Dermis blood vessel endothelial cell (primary cell): ENCODE measurements at regions not wholly inside any gene's neighbourhood (a gene's known extent, or its start where the extent isn't known, plus 50 kb on each side); places are given as distances from the start of the nearest gene placed in this dataset.
A peak's percentile ranks its signal among the peaks of the same experiment; 100 is the strongest.
"Not testable (repeated sequence)": the region's sequence is repeated elsewhere in the genome, so short reads cannot be mapped to it uniquely, and the experiment has no call there.

Experiments used
- DNase-seq: peaks from one replicate; pipeline ENCODE4 v3.0.0; 2010

DNA sequence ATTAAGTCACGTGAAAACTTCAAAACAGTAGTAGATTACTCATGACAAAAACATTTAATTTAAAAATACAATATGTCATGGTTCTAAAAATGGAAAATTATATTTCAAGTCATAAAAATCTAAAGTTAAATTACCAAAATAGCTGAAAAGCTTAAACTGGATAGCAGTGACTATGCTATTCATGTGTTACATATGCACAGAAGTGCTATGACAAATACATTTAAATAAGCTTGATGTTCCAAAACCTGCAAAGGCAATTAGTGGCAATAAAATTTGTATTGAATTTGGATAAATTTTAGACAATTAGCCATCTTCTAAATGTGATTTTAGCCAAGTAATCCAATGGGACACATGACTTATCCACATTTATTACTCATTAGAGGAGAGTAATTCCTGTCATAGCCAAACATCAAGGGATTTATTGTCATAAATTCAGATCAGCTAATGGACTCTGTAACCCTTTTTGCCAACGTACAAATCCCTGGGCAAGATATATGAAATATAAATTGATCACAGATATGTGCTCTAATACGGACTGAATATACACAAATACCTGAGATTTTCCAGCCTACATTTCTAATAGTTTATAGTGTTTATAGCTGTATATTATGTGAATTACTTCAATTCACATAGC, 419.4 kb downstream of the ISL1 start:
- no peak for DNase-seq

DNA sequence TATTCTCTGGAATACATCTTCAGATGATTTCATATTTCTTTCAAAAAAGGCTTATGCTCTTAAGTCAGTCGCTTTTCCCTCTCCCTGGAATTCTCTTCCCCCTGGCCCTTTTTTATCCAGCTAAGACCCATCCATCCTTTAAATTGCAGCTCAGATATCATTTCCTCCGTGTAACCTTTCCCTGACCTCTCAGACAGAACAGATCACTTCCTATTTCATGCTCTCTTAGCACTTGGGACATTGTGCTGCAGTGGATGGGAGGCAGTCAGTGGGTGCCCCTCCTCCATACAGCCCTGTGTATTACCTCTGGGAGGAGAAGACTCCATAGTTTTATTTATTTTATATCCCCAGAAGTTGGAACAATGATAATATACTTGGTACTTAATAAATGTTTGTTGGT, 423.4 kb downstream of the ISL1 start:
- no peak for DNase-seq

DNA sequence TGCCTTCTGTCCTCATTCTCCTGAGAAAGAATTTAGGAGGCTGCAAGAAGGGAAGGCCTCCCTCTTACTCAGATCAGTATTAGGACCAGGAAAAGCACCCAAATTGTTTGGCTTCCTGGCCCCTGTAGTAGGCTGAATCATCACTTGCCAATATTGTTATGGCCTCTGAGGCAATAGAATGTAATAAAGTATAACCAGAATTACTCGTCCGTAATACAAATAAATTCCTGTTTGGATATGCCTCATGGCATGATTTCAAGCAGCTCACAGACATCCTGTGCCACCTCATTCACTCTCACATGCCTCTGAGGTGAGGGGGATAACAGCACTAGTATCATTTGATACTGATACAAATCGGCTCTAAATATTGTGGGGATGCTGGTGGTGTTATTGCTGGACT, 427.3 kb downstream of the ISL1 start:
- DNase-seq: peak; percentile 1

DNA sequence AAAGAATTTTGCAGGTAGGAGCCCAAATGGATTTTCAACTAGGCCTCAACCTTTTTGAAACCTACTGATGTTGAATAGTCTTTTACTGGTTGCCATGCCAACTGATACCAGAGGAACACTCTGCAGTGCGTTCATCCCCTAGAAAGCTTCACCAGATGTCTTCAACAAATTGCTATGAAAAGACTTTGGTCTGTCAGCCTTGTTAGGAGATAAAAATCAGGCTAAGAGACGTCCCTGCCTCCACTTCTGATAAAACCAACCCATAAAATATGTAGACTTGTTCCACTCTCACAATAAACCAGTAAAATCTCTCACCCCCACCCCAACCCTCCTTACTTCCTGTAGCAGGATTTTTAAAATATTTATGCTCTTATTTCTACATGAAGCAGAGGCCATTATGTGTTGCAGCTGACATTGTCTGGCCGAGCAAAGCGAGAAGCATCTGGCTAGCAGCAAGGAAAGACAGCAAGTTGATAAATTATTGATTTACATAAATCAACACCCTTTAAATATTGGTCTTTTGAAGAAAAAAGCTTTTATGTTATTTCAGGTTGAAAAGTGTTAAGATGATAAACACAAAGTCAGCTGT, 428.7 kb downstream of the ISL1 start:
- DNase-seq: no peak

DNA sequence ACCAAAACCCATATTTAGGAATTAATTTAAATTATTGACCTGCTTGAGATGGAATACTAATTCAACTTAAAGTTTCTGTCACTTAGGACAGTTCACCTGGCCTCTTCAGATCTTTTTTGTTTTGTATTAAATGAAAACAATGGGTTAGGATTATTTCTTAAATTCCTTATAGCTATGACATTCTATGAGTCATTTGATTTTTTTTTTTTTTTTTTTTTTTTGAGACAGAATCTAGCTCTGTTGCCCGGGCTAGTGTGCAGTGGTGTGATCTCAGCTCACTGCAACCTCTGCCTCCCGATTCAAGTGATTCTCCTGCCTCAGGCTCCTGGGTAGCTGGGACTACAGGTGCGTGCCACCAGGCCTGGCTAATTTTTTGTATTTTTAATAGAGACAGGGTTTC, 431.6 kb downstream of the ISL1 start:
- DNase-seq: not testable (repeated sequence)

DNA sequence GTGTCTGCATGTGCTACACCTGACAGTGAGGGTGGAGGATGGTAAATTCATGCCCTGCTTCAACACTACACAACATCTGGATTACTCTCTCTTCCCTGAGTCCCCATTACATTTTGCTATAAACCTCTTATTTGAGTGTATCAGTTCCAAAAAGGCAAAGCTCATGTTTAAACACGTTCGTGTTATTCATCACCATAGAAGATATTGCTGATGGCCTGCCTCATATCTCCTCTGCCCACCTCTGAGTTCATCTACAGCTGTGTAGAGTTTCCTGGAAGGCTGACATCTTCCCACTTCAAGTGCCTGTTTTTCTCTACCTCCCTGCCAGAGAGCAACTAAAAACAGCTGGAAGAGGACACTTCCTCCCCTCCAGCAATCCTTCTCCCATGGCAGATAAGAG, 433.2 kb downstream of the ISL1 start:
- DNase-seq: no peak

DNA sequence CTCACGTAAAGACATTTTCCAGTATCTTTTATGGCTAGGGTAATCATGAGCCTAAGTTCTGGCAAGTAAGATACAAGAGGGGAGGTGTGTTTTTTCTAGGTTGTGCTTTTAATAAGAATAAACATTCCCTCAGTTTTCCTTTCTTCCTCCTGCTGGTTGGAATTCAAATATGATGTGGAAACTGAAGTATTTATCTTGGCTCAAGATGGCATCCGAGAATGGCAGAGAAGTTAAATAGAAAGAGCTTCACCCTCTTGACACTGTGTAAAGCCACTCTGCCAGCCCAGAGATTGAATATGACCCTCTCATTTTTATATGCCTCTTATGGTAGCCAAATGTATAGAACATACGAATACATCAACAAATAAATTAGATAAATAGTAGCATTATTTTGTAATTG, 438.4 kb downstream of the ISL1 start:
- peak; percentile 19 for DNase-seq

DNA sequence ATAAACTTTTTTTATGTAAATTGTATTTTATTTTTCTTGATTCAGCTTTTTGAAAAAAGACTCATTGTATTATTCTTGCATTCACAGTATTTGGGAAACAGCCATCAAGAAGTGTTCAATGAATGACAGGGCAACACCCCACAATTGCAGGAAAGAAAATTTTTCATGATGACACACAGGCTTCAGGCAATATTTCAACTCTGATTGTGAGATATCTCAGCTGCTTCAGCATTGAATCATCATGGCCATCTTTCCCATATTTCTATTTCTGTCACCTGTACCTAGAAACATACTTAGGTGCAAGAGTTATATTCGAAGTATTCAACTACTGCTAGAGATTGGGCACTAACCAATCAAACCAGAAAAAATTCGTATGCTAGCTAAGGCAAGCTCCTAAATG, 446.0 kb downstream of the ISL1 start:
- DNase-seq: peak; percentile 9

DNA sequence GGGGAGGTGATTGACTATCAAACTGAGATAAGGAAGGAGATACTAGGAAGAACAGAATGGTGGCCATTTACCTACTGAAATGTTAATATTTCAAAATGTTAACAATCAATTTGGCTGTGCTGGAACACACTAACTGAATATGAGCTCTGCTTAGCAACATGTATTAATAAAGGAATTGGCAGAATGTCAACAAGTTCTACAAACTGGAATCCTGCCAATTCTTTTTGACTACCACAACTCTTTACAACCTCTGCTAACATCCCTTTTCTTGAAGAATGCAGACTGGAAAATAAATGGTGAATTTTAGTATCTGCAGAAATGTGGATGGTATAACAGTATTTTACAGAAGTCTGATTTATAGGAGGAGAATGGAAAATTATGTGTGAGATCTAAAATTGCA, 446.4 kb downstream of the ISL1 start:
- peak; percentile 42 for DNase-seq

DNA sequence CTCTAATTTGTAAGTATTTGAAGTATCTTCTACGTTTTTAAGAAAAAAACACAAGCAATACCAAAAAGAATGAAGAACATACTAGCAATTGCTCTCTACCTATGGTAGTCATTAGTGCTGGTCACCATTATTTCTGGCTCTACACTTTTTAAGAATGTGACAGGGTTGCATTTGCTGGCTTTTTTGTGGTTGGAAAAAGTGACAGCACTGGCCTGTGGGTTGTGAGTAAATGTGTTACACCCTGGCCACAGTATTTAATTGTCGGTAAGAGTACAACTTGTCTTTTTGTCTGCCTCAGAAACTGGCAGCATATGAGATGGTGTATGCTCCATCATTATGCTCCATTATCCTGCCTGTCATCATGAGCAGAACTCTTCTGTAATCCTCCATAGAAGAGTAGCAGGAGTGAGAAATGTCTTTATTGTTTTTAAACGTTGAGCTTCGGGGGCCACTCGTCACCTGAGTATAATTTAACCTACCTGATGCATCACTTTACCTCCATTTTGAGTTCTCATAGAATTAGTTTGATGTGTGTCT, 449.8 kb downstream of the ISL1 start:
- DNase-seq: no peak

DNA sequence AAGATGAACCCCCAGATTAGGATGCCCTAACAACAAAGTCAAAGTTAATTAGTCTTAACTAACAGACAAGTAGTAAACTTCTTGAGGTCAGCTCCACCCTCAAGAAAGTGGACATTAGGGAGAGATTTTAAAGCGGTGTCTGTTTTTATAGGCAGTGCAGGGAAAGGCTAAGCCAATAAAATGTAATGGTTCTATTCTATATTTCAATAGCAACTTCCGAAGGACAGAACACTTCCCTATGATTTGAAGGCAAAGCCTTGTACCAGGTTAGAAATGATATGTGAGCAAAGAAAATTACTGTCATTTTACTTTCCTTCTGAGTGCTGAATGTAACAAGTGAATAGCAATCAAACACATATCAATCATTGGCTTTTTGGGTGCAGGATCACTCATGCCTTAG, 455.2 kb downstream of the ISL1 start:
- DNase-seq: no peak

DNA sequence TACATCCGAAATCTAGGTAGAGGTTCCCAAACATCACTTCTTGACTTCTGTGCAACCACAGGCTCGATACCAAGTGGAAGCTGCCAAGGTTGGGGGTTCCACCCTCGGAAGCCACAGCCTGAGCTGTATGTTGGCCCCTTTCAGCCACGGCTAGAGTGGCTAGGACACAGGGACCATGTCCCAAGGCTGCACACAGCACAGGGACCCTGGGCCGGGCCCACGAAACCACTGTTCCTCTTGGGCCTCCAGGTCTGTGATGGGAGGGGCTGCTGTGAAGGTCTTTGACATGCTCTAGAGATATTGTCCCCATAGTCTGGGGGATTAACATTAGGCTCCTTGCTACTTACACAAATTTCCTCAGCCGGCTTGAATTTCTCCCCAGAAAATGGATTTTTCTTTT, 460.6 kb downstream of the ISL1 start:
- no peak for DNase-seq

DNA sequence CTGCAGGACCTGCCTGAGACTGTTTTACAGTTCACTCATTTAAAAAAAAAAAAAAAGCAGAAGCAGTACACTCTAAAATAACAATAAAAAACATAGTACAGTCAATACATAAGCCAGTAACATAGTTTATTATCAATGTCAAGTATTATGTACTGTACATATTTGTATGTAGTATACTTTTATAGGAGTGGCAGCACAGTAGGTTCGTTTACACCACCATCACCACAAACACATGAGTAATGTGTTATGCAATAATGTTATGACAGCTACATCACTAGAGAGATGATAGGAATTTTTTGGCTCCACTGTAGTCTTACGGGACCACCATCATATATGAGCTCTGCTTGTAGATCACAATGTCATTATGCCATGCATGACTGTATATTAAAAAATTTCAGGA, 462.8 kb downstream of the ISL1 start:
- no peak for DNase-seq

DNA sequence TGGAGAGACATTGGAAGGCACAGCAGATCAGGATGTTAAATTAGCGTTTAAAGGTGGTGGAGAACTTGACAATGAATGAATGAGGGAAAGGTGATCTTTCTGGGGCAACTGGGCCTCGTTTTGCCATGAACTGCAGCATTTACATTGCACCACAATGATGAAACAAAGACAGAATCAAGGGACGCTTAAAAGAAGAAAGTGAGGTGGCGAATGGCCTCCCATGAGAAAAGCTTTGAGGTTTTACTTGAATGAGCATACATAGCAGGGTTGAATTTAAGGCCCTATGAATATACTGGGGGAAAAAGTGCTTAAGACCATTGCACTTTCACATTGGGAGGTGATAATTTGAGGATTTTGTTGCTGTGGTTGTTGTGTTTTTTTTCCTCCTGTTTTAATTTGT, 476.4 kb downstream of the ISL1 start:
- DNase-seq: no peak

DNA sequence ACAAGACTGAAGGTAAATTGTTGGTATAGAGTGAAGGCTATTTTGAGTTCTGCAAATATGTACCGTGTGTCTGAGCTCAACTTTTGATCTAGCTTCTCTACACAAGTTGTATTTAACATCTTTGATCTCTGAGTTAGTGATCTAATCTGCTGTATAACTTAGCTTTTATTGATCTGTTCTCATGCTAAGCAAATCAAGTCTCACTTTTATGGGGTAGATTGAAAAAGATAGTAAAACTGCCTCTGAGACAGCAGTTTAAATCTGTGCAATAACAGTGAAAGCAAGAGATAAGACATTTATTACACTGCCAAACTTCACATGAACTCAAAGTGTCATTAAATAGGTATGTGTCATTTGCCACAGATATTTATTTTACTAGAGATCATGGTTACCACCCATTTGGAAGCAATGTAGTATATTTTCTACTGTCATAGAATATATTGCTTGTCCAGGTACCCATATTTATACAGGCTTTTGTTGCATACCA, 477.3 kb downstream of the ISL1 start:
- no peak for DNase-seq

DNA sequence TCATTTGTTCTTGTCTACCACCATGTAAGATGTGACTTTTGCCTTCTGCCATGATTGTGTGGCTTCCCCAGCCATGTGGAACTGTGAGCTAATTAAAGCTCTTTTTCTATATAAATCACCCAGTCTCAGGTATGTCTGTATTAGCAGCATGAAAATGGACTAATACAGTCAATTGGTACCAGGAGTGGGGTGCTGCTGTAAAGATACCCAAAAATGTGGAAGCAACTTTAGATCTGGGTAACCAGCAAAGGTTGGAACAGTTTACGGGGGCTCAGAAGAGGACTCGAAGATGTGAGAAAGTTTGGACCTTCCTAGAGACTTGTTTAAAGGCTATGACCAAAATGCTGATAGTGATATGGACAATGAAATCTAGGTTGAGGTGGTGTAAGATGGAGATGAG, 488.9 kb downstream of the ISL1 start:
- no peak for DNase-seq

DNA sequence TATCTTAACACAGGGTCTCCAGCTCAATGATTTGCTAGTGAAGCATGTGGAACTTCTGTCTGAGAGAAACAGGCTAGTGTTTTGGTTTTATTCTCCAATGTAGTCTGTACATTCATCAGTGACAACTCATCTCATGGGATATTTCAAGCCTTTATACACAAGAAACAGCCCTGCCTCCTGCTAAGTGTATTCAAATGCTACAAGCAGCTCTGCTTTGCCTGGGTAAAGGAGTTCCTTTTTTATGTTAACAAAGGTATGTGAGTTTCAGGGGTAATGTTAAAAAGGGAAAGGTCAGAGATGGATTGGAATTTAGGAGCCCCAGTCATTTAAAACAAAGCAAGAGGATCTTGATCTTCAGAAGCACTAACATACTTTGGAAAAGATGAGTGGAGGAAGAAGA, 498.7 kb downstream of the ISL1 start:
- DNase-seq: no peak

DNA sequence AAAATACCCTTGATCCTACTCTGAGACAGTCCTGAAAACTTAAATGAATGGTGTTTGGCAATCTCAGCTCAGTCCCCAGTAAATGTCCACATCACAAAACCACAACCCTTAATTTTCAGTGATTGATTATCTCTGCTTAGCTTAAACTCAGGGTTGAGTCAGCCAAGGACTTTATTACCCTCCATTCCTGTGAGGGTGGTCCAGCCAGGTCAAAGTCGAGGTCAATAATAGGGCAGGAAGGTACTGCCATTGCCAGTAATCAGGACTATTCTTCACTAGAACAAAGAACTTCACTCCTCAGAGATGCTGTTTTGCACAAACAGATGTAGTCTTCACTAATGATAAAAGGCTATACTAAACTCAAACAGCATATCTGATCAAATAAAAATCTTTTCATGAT, 499.4 kb downstream of the ISL1 start:
- DNase-seq: no peak

DNA sequence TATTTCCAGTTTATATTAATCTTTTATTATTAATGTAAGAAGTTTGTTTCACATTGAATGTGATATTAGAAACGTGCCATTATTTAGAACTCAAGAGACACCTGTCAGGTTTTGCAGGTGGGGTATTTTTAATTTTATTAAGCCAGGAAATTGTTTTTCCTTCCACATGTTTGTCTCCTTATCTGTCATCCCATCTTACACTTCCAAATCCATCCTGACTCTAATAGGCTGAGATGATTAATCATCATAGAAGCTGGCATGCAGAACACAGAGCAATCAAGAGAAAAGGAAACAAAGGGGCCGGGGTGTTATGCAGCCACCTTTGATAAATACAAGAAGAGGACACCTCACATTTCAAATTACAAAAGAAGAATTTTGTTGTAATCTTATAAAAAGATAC, 506.5 kb downstream of the ISL1 start:
- DNase-seq: no peak

DNA sequence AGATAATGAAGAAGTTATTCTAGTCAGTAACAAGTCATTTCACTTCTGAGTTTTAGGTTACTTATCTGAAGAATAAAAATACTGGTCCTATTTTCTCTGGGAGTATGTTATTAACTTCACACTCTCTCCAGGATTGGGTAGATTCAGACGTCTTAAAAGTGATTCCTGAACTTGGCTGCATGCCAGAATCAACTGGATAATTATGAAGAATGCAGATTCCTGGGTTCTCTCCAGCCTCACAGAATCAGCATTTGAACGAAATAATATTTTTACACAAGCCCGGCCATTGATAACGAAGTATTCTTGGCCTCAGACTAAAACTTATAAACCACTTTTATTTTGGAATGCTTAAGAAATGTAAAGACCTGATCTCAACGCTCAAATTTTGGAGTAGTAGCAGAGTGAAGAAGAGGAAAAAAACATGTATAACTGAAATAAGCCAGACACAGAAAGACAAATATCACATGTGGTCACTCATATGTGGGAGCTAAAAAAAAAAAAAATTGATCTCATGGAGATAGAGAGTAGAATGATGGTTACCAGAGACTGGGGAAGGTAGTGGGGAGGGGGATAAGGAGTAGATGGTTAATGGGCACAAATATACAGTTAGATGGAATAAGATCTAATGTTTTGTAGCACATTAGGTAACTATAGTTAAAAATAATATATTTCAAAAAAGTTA, 507.3 kb downstream of the ISL1 start:
- no peak for DNase-seq

DNA sequence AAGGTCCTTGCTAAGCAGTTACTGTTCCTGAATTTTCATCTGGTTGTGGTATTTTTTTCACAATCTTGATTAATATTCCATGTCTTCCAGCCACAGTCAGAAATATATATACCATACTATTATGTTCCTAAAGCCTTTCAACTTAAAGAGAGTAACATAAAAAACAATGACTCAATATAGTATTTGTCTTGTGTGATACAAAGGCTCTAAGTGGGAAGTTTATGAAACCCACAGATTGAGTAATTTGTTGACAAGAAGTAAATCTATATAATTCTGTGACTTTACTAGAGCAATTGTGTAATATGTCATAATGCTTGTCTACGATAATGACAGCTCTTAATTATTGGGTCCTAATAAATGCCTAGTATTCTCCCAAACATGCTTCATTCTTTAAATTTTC, 509.4 kb downstream of the ISL1 start:
- DNase-seq: no peak

DNA sequence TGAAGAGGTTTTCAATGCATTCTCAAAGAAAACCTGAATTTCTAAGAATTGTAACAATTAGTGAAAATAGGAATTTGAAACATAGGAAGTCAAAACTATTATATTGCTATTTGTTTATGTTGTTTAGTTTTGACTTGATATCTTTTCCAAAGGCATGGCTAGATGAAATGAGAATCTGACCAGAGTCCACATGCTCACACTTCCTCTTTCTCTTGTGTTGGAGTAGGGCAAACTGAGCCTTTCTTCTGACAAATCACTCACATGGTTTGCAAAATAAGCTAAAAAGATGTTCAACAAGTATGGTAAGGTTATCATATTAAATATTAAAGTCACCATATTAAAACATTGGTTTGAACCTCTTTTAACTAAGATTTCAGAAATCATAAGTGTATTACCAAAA, 512.6 kb downstream of the ISL1 start:
- no peak for DNase-seq

DNA sequence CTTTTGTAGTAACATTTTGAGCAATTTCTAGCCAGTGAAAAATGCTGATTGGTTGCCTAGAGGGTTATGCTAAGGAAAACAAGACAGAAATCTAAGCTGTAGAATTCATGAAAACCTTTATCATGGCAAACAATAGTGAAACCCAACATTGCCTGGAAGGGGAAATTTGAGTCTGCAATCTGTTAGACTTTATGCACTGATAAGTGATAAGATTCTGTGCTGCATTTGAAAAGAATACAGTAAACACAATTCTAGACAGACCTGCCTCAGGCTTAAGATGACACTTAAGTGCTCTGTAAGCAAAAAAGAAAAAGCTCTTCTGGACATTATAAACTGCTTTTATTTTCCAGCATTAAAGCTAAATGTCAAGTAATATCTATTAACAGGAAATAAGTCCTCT, 519.3 kb downstream of the ISL1 start:
- no peak for DNase-seq

DNA sequence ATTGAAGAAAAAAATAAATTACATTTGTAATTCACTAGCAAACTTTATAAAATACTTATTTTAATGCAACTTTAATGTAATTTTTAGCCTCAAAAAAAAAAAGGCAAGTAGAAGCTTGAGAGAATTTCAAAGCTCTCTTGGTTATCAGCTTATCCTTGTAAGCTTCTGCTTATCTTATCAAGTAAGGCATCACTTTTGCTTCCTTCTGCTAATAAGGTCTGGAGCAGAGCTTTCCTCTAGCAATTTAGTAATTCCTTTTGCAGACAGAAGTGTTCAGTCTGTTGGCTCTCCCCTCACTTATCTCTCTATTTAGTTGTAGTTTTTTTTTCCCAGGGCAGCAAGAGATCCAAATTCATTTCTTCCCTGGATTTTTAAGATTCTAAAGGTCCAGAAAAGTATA, 525.0 kb downstream of the ISL1 start:
- DNase-seq: no peak
